ENCODE measurements at regions not wholly inside any gene's neighbourhood (a gene's known extent, or its start where the extent isn't known, plus 50 kb on each side); places are given as distances from the start of the nearest gene placed in this dataset.

DNA sequence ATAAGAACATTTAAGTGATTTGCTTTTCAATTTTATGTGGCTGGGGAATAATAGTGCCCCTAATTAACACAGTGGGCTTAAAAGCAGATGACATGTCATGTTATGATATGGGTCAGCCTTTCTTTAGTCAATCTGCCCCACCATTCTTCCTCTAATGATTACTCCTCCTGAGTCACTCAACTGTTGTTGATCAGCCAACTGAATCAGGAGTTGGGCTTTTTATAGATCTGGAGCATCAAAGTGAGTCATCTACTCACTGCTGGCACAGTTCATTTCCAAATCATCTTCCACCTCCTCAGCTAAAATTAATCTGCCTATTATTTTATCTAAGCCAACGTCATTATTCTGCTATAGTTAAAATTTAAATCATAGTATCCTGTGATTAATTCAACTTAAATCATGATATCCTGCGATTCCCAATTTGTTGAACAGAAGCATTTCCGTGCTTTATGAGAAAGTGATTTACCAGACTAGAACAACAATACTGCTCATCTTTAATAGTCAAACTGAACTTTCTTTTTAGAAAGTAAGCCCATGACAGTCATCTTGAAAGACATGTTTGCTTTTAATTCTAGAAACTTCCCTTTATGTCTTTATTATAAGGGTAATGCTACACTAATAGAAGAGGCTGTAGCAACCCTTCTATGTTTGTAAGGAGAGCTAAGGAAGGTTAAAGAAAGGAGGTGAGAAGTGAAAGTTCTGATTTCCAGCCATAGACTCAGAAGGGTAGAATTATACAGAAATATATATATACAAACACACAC is 551.4 kb downstream of the TBC1D4 start (continued):
- TF ChIP-seq EZH2 (IDR thresholded peaks at IDR 0.05; ENCODE audit: low read depth, low read length, severe bottlenecking): no peak
